ENCODE measurements at regions not wholly inside any gene's neighbourhood (a gene's known extent, or its start where the extent isn't known, plus 50 kb on each side); places are given as distances from the start of the nearest gene placed in this dataset.

- no peak for ATAC-seq
- Histone ChIP-seq H2AFZ (ENCODE audit: low read depth, low read length) (no peak overlapping the region), H3K27me3 (ENCODE audit: control insufficient read depth in 2 of 2, insufficient read depth in 2 of 2, low read length in 2 of 2) (no peaks in the 10 kb centered on the region), H3K4me3 (no peak overlapping the region), H3K36me3 (ENCODE audit: control insufficient read depth, insufficient read depth, low read length) (no peaks in the 10 kb centered on the region), H3K9me3 (replicated peaks; ENCODE audit: control insufficient read depth, insufficient read depth, low read depth, low read length) (no peaks in the 10 kb centered on the region), H3K4me2 (ENCODE audit: insufficient read depth, low read length) (no peak overlapping the region), H3K4me1 (replicated peaks in 1 of 2; ENCODE audit: control insufficient read depth in 2 of 2, insufficient read depth in 2 of 2, low read length in 2 of 2) (no peaks in the 10 kb centered on the region), H3K79me2 (ENCODE audit: control insufficient read depth, insufficient read depth, low read length) (no peaks in the 10 kb centered on the region), H4K20me1 (replicated peaks; ENCODE audit: control insufficient read depth, insufficient read depth, low read length) (no peaks in the 10 kb centered on the region), H3K27ac (ENCODE audit: extremely low read depth, low read depth, low read length) (no peak overlapping the region), H3K9ac (ENCODE audit: insufficient read depth in 1 of 2, low read depth in 2 of 2, low read length in 2 of 2) (no peak overlapping the region), H3K9me1 (ENCODE audit: control insufficient read depth, insufficient read depth, low read length) (no peaks in the 10 kb centered on the region)
- no peak for DNase-seq (ENCODE audit: extremely low read depth in 1 of 4, low spot score in 3 of 4)
- FAIRE-seq: no peak
- in situ Hi-C loops (cut with MboI): no loop called here
- BruUV-seq (replicated peaks): no TSS peak
- POLR2A ChIA-PET: no interaction called here
- under 1% methylated on average over 7 of the region's 9 CpGs for WGBS (ENCODE audit: insufficient coverage, low coverage, missing lambda C conversion rate)
- intact Hi-C loops (cut with micrococcal nuclease): no loop called here
- CTCF ChIA-PET (ENCODE audit: low intra/inter-chr PET ratio): no interaction called here
- TF ChIP-seq RERE (CRISPR knock-in tag; IDR thresholded peaks at IDR 0.05; ENCODE audit: borderline replicate concordance) (no peak), ASH1L (IDR thresholded peaks at IDR 0.05; ENCODE audit: borderline replicate concordance, low read depth, partially characterized antibody) (no peak), ZNF318 (IDR thresholded peaks at IDR 0.05; ENCODE audit: borderline replicate concordance in 1 of 2, low read depth in 1 of 2) (no peak), ZNF445 (CRISPR knock-in tag; IDR thresholded peaks at IDR 0.05; ENCODE audit: low read depth) (no peak), POLR2A (conservative IDR thresholded peaks at IDR 0.05) (no peak), POLR2B (IDR thresholded peaks at IDR 0.05; ENCODE audit: low read depth, partially characterized antibody) (no peak), MNT (conservative IDR thresholded peaks at IDR 0.05) (no peak)
Measured at GRCh38 chr11:122306831-122307391, 190.9 kb upstream of the BLID start.

All from K562 (cell line).